ENCODE measurements at regions not wholly inside any gene's neighbourhood (a gene's known extent, or its start where the extent isn't known, plus 50 kb on each side); places are given as distances from the start of the nearest gene placed in this dataset.

DNA sequence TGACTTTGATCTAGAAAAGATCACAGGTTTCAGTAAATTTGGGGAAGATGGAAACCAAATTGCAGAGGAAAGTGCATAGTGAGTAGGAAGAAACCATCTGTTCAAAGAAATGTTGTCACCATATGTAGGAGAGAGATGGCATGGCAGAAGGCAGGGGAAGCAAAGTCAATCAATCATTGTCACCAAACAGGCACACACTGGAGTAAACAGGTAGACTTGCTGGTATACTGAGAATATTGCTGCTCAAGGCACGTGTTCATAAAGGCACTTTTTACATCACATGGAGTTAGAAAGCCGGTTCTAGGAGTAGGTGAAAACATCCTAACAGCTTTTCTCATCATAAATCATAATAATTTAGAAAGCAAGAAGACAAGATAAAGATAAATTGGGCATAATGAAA lies 550.5 kb upstream of the FAT1 start:
- intact Hi-C loops (cut with micrococcal nuclease) = no loop called here
- Mint-ChIP-seq H3K9me3 (peaks cover 2% of the 10 kb centered on the region), H3K27me3 (ENCODE audit: low read depth) (no peaks in the 10 kb centered on the region), H3K36me3 (ENCODE audit: low read depth) (no peaks in the 10 kb centered on the region), H3K27ac (no peak overlapping the region), H3K4me1 (ENCODE audit: low read depth) (no peaks in the 10 kb centered on the region), H3K4me3 (no peak overlapping the region)
- DNase-seq = no peak
- CTCF ChIA-PET = no interaction called here

DNA sequence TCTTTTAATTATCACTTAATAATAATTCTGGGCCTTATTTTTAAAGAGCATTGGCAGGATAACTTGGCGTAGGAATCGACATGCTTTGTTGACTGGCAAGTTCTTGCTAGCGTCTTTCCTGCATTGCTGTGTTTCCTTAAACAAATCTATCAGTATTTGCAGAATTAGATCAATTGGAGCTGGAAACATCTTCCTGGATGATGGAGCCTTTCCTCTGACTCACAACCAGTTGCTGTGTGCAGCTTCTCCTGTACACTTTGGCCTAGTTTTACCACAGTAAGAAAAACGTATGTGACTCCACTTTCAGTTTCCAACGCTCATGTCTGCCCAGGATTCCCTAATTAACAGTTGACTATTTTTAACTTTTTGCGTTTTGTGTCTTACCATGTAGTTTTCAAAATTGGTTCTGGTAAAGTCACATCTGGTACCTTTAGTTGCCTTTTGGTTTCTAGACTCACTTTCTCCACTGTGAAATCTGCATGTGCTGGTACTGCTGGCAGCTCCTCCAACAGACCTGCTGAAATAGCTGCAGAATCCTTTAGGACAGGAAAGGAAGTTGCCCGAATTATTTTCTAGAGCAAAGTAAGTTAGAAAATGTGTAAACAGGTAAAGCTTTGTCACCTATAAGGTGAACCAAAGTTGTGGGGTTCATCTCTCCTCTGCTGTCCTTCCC lies 553.2 kb upstream of the FAT1 start:
- H3K36me3 Mint-ChIP-seq (ENCODE audit: low read depth) = peaks cover 1% of the 10 kb centered on the region
- H3K4me3 Mint-ChIP-seq = no peak overlapping the region
- no peak for DNase-seq
- CTCF ChIA-PET = no interaction called here
- H3K27me3 Mint-ChIP-seq (ENCODE audit: low read depth) = no peaks in the 10 kb centered on the region
- intact Hi-C loops (cut with micrococcal nuclease) = no loop called here
- H3K9me3 Mint-ChIP-seq = peaks cover 4% of the 10 kb centered on the region
- H3K4me1 Mint-ChIP-seq (ENCODE audit: low read depth) = no peaks in the 10 kb centered on the region
- no peak overlapping the region for H3K27ac Mint-ChIP-seq

DNA sequence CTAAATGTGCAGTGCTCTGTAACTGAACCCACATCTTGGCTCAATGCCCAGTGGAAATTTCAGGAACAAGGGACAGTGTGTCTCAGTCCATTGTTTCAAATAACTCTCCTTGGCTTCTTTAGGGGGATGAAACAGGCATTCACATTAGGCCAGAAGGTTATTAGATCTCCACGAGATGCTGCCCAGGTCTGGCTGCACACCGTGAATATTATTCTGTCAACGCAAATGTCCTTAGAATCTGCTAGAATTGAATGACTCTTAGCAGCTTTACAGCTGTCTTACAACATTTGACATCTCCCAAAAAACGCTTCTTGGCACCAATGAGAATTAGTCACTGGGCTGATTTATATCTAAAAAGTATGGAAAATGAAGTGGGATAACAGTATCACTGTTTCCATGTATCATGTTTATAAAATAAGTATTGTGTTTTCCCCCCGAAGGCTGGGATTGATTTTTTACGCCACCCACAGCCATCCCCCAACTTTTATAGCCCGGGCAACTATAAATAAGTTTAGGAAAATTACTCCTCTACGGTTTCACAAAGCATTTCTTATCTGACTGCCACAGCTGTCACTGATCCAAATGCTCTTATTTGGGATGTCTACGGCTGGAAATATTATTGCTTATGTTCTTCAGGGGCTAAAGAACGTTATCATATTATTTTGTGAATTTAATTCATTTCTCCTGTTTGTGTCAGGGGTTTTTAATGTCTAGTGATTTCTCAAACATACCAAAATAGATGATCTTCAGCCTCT lies 559.7 kb upstream of the FAT1 start:
- H3K4me3 Mint-ChIP-seq = no peak overlapping the region
- peaks cover 1% of the 10 kb centered on the region for H3K36me3 Mint-ChIP-seq (ENCODE audit: low read depth)
- DNase-seq = no peak
- no peaks in the 10 kb centered on the region for H3K27me3 Mint-ChIP-seq (ENCODE audit: low read depth)
- H3K27ac Mint-ChIP-seq = no peak overlapping the region
- CTCF ChIA-PET = no interaction called here
- intact Hi-C loops (cut with micrococcal nuclease) = no loop called here
- peaks cover 4% of the 10 kb centered on the region for H3K9me3 Mint-ChIP-seq
- no peaks in the 10 kb centered on the region for H3K4me1 Mint-ChIP-seq (ENCODE audit: low read depth)

DNA sequence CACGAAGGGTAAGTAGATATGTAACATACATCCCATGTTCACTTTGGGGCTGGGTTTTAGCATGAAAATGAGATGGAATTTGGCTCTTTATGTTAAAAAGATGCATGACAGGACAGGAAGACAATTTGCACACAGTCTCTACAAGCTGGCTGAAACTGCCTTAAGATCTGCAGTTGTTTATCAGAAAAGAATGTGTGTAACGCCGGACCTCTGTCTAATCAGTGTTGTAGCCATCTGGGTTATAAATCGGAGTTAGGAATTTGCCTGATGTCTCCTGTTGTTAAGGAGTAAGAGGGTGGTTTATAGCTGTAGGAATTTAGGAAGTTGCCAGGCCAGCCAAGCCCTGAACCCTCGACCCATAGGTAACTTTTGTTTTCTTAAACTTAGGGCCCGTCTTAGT lies 562.9 kb upstream of the FAT1 start:
- no peaks in the 10 kb centered on the region for H3K27me3 Mint-ChIP-seq (ENCODE audit: low read depth)
- no peaks in the 10 kb centered on the region for H3K4me1 Mint-ChIP-seq (ENCODE audit: low read depth)
- peaks cover 4% of the 10 kb centered on the region for H3K9me3 Mint-ChIP-seq
- CTCF ChIA-PET = no interaction called here
- no peak for DNase-seq
- intact Hi-C loops (cut with micrococcal nuclease) = no loop called here
- no peak overlapping the region for H3K27ac Mint-ChIP-seq
- no peak overlapping the region for H3K4me3 Mint-ChIP-seq
- H3K36me3 Mint-ChIP-seq (ENCODE audit: low read depth) = no peaks in the 10 kb centered on the region

DNA sequence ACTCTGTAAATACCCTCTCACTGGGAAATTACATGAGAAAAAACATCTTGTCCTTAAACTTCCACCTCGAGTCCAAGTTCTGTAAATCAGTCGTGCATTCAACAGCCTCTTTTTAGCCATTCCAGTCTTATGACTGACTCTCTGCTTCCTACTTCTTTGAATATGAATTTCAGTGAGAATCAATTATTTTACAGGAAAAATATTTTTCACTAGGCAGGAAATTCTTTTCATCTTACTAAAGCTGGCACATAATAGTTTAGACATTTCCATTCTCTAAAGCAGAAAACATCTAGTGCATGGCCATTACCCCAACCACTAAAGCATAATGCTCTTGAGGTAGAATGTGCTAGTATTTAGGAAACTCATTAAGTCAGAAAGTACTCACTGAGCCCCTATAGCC lies 565.7 kb upstream of the FAT1 start:
- no peak overlapping the region for H3K4me3 Mint-ChIP-seq
- peaks cover 7% of the 10 kb centered on the region for H3K9me3 Mint-ChIP-seq
- intact Hi-C loops (cut with micrococcal nuclease) = no loop called here
- H3K27ac Mint-ChIP-seq = no peak overlapping the region
- H3K4me1 Mint-ChIP-seq (ENCODE audit: low read depth) = no peaks in the 10 kb centered on the region
- H3K36me3 Mint-ChIP-seq (ENCODE audit: low read depth) = no peaks in the 10 kb centered on the region
- DNase-seq = no peak
- H3K27me3 Mint-ChIP-seq (ENCODE audit: low read depth) = no peaks in the 10 kb centered on the region
- CTCF ChIA-PET = no interaction called here

DNA sequence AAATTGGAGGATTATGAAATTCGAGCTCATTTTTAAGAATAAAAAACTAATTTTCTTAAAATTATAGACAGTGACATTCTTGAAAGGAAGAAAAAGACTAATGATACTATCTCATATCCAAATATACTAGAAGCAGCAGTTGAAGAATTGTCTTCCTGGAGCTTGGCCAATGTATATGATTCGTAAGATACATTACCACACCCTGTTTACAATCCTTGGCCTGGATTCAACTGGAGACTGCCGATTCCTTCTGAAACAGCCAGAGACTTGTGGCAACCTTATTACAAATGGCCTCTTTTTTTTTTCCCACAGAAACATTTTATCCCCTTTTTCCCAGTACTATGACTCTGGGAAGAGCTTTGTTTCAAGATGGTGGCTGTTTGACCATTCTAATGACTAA lies 571.2 kb upstream of the FAT1 start:
- peaks cover 26% of the 10 kb centered on the region for H3K9me3 Mint-ChIP-seq
- no peaks in the 10 kb centered on the region for H3K27me3 Mint-ChIP-seq (ENCODE audit: low read depth)
- CTCF ChIA-PET = no interaction called here
- intact Hi-C loops (cut with micrococcal nuclease) = no loop called here
- no peak for DNase-seq
- no peak overlapping the region for H3K27ac Mint-ChIP-seq
- no peaks in the 10 kb centered on the region for H3K4me1 Mint-ChIP-seq (ENCODE audit: low read depth)
- peaks cover 1% of the 10 kb centered on the region for H3K36me3 Mint-ChIP-seq (ENCODE audit: low read depth)
- no peak overlapping the region for H3K4me3 Mint-ChIP-seq

DNA sequence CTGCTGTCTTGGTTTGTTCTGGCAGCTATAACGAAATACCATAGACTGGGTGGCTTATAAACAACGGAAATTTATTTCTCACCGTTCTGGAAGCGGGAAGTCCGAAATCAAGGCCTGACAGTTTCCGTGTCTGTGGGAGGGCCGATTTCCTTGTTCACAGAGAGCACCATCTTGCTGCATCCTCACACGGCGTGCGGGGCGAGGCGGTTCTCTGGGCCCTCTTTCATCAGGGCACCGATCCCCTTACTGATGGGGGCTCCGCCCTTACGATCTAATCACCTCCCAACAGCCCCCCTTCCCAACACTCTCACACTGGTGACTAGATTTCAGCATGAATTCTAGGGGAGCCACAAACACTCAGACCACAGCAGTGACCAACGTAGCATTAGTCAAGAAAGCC lies 578.3 kb upstream of the FAT1 start:
- no peaks in the 10 kb centered on the region for H3K27me3 Mint-ChIP-seq (ENCODE audit: low read depth)
- H3K4me3 Mint-ChIP-seq = no peak overlapping the region
- intact Hi-C loops (cut with micrococcal nuclease) = no loop called here
- no peaks in the 10 kb centered on the region for H3K4me1 Mint-ChIP-seq (ENCODE audit: low read depth)
- H3K27ac Mint-ChIP-seq = no peak overlapping the region
- DNase-seq = no peak
- CTCF ChIA-PET = no interaction called here
- peaks cover 13% of the 10 kb centered on the region for H3K9me3 Mint-ChIP-seq
- H3K36me3 Mint-ChIP-seq (ENCODE audit: low read depth) = no peaks in the 10 kb centered on the region

DNA sequence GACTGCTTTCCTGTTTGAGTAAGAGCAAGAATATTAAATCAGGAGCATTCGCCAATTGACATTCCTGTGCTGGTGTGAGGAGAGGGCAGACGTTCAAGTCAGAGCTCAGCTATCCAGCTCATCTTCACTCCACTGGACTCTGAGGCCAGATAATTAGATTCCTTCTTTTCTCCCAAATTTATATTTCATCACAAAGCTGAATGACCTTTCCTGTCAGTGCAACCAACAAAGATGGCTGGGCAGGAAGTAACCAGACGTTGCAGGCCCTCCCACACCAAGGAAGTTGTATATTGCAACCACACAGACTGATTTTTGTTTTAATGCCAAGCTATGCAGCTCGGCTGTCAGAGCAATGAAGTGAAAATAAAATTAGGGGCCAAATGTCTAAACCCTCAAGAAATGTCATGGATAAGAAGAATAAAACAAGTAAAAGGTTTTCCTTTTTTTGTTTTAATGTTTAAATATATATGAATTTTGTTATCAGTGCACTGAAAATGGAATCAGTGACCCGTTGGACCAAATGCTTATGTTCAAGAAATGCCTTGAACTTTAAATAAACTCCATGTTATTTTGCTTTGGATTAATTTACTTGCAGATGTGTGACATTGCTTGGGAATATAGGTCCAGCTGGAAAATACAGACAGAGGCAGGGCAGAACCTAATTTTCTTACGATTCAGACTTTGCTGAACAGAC lies 578.9 kb upstream of the FAT1 start:
- intact Hi-C loops (cut with micrococcal nuclease) = no loop called here
- Mint-ChIP-seq H3K36me3 (ENCODE audit: low read depth) (no peaks in the 10 kb centered on the region), H3K27me3 (ENCODE audit: low read depth) (no peaks in the 10 kb centered on the region), H3K4me3 (no peak overlapping the region), H3K4me1 (ENCODE audit: low read depth) (no peaks in the 10 kb centered on the region), H3K9me3 (peaks cover 9% of the 10 kb centered on the region), H3K27ac (no peak overlapping the region)
- CTCF ChIA-PET = no interaction called here
- no peak for DNase-seq

DNA sequence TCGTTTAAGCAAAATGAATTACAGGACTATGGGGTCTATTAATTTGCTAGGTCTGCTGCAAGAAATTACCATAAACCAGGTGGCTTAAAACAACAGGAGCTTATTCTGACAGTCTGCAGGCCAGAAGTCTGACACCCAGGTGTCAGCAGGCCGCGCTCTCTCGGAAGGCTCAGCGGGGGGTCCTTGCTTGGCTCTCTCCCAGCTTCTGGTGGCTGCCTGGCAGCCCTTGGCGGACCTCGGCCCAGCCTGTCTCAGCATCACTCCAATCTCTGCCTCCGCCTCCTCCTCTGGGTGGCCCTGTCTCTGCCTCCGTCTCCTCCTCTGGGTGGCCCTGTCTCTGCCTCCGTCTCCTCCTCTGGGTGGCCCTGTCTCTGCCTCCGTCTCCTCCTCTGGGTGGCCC lies 580.5 kb upstream of the FAT1 start:
- H3K4me3 Mint-ChIP-seq = no peak overlapping the region

DNA sequence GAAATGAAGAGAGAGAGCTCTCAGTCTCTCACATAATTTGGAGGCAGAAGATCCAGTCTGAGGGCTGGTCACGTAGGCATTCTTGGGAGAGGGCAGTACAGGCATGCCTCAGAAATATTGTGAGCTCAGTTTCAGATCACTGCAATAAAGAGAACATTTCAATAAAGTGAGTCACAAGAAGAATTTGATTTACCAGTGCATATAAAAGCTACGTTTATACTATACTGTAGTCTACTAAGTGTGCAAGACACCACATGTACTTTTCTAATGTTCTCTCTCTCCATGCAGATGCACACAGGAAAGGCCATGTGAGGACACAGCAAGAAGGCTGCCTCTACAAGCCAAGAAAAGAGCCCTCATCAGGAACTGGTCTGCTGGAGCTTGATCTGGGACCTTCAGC lies 583.5 kb upstream of the FAT1 start:
- Mint-ChIP-seq H3K4me3 (no peak overlapping the region), H3K9me3 (peaks cover 2% of the 10 kb centered on the region), H3K36me3 (ENCODE audit: low read depth) (no peaks in the 10 kb centered on the region), H3K4me1 (ENCODE audit: low read depth) (no peaks in the 10 kb centered on the region), H3K27ac (no peak overlapping the region), H3K27me3 (ENCODE audit: low read depth) (no peaks in the 10 kb centered on the region)
- CTCF ChIA-PET = no interaction called here
- DNase-seq = no peak
- intact Hi-C loops (cut with micrococcal nuclease) = no loop called here

More for the DNA sequence above, 580.5 kb upstream of the FAT1 start:
- no peak overlapping the region for H3K27ac Mint-ChIP-seq
- H3K27me3 Mint-ChIP-seq (ENCODE audit: low read depth) = no peaks in the 10 kb centered on the region
- CTCF ChIA-PET = no interaction called here
- no peak for DNase-seq
- intact Hi-C loops (cut with micrococcal nuclease) = no loop called here
- H3K9me3 Mint-ChIP-seq = peaks cover 4% of the 10 kb centered on the region
- H3K4me1 Mint-ChIP-seq (ENCODE audit: low read depth) = no peaks in the 10 kb centered on the region
- no peaks in the 10 kb centered on the region for H3K36me3 Mint-ChIP-seq (ENCODE audit: low read depth)

DNA sequence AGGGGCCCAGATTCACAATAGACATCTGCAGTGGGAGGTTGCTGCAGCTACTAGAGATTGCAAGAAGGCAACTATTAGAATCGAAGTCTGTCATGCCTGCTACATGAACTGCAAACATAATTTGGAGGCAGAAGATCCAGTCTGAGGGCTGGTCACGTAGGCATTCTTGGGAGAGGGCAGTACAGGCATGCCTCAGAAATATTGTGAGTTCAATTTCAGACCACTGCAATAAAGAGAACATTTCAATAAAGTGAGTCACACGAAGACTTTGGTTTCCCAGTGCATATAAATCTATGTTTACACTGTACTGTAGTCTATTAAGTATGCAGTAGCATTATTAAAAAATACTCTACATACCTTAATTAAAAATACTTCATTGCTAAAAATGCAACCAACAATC lies 585.8 kb upstream of the FAT1 start:
- intact Hi-C loops (cut with micrococcal nuclease) = no loop called here
- peaks cover 2% of the 10 kb centered on the region for H3K9me3 Mint-ChIP-seq
- CTCF ChIA-PET = no interaction called here
- no peak overlapping the region for H3K4me3 Mint-ChIP-seq
- no peak for DNase-seq
- H3K27me3 Mint-ChIP-seq (ENCODE audit: low read depth) = no peaks in the 10 kb centered on the region
- no peaks in the 10 kb centered on the region for H3K4me1 Mint-ChIP-seq (ENCODE audit: low read depth)
- H3K36me3 Mint-ChIP-seq (ENCODE audit: low read depth) = no peaks in the 10 kb centered on the region
- no peak overlapping the region for H3K27ac Mint-ChIP-seq

DNA sequence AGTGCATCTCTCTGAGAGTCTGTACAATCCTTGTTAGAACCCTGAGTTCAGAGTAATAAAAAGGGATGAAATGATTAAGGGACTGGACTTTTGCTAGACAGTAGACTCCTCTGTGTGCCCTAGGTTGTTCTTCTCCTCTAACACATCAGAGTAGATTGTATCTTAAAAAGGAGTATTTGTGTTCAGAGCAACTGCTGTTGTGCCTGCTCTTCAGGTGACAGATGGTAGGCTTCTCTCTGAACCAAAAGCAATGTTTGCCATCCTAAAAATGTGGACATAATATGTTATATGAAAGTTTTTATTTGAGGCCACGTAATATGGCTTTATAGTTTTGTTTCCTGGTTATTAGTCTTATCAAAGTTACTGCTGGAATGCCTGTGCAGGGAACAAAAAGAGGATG lies 588.6 kb upstream of the FAT1 start:
- intact Hi-C loops (cut with micrococcal nuclease) = no loop called here
- H3K4me3 Mint-ChIP-seq = no peak overlapping the region
- CTCF ChIA-PET = no interaction called here

DNA sequence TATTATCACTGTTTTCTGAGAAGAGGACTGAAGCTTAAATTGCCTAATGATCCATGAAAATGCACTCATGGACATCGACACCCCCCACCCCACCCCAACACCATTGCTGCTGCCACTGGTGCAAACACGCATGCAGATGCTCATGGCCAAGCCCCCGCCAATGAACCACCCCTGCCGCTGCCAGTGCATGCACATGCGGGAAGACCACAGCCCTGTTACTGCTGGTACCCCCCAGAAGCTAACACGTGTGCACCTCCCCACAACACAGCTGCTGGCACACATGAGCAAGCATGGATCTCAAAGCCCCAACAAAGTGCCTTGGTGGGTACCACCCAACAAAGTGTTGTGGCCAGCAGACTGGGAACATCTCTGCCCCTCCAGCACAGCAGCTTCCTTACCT lies 594.1 kb upstream of the FAT1 start:
- Mint-ChIP-seq H3K36me3 (ENCODE audit: low read depth) (no peaks in the 10 kb centered on the region), H3K4me3 (no peak overlapping the region), H3K9me3 (no peaks in the 10 kb centered on the region), H3K27me3 (ENCODE audit: low read depth) (no peaks in the 10 kb centered on the region), H3K4me1 (ENCODE audit: low read depth) (no peaks in the 10 kb centered on the region), H3K27ac (no peak overlapping the region)
- DNase-seq = no peak
- CTCF ChIA-PET = no interaction called here
- intact Hi-C loops (cut with micrococcal nuclease) = no loop called here

More for the DNA sequence above, 588.6 kb upstream of the FAT1 start:
- Mint-ChIP-seq H3K27me3 (ENCODE audit: low read depth) (no peaks in the 10 kb centered on the region), H3K4me1 (ENCODE audit: low read depth) (no peaks in the 10 kb centered on the region), H3K9me3 (no peaks in the 10 kb centered on the region), H3K36me3 (ENCODE audit: low read depth) (no peaks in the 10 kb centered on the region), H3K27ac (no peak overlapping the region)
- DNase-seq = no peak

All from activated naive CD4-positive, alpha-beta T cell treated with anti-CD3 and anti-CD28 coated beads for 36 hours (primary cell).